DMS114 treated with DMSO at 0.1 percent for 48 hours (cell line): ENCODE measurements at regions not wholly inside any gene's neighbourhood (a gene's known extent, or its start where the extent isn't known, plus 50 kb on each side); places are given as distances from the start of the nearest gene placed in this dataset.

ENCODE experiments used
- DNase-seq: peaks from one replicate; lab custom pipeline; 2025; ENCODE audit not compliant: unreplicated experiment; lab: John Stamatoyannopoulos, UW

- no peak for DNase-seq
Observed at GRCh38 chr2:489084-489483, 188.1 kb downstream of the TMEM18 start.

GRCh38 chr2:487186-488079, 189.8 kb downstream of the TMEM18 start:
- DNase-seq, result no peak

- DNase-seq, result no peak
Observed at GRCh38 chr2:486371-486770, 190.8 kb downstream of the TMEM18 start.

- no peak for DNase-seq
Observed at GRCh38 chr2:481388-481787, 193.5 kb upstream of the ALKAL2 start.

- DNase-seq, result no peak
Observed at GRCh38 chr2:479490-480176, 191.7 kb upstream of the ALKAL2 start.

- DNase-seq, result no peak
Observed at GRCh38 chr2:479031-479430, 191.1 kb upstream of the ALKAL2 start.

GRCh38 chr2:471560-471959, 183.7 kb upstream of the ALKAL2 start:
- DNase-seq, result no peak

- DNase-seq, result no peak
Observed at GRCh38 chr2:469514-469913, 181.6 kb upstream of the ALKAL2 start.

GRCh38 chr2:468648-469336, 180.9 kb upstream of the ALKAL2 start:
- DNase-seq, result no peak

GRCh38 chr2:467892-468647, 180.2 kb upstream of the ALKAL2 start:
- DNase-seq, result no peak

GRCh38 chr2:467543-467891, 179.6 kb upstream of the ALKAL2 start:
- DNase-seq, result no peak

- DNase-seq, result no peak
Observed at GRCh38 chr2:467101-467500, 179.2 kb upstream of the ALKAL2 start.

GRCh38 chr2:464562-465309, 176.8 kb upstream of the ALKAL2 start:
- no peak for DNase-seq

- DNase-seq, result no peak
Observed at GRCh38 chr2:460861-461260, 173.0 kb upstream of the ALKAL2 start.

GRCh38 chr2:459931-460330, 172.0 kb upstream of the ALKAL2 start:
- no peak for DNase-seq

- no peak for DNase-seq
Observed at GRCh38 chr2:458425-458815, 170.5 kb upstream of the ALKAL2 start.

- DNase-seq, result no peak
Observed at GRCh38 chr2:457792-458424, 170.0 kb upstream of the ALKAL2 start.

GRCh38 chr2:457262-457661, 169.4 kb upstream of the ALKAL2 start:
- DNase-seq, result no peak

- no peak for DNase-seq
Observed at GRCh38 chr2:455913-456312, 168.0 kb upstream of the ALKAL2 start.
